SH-SY5Y (cell line): ENCODE measurements at regions not wholly inside any gene's neighbourhood (a gene's known extent, or its start where the extent isn't known, plus 50 kb on each side); places are given as distances from the start of the nearest gene placed in this dataset.

Source experiments
- GATA2 ChIP-seq: IDR thresholded peaks from 2 replicates; pipeline ENCODE4 v1.6.1; 2011; ENCODE audit warnings: mild to moderate bottlenecking, low read depth, low read length
- GATA3 ChIP-seq: IDR thresholded peaks from 2 replicates; pipeline ENCODE4 v1.6.1; 2011; ENCODE audit warnings: low read depth, mild to moderate bottlenecking, low read length, moderate library complexity

- TF ChIP-seq GATA2 (no peak), GATA3 (no peak)
Measured at GRCh38 chr1:4269952-4270570, 370.0 kb upstream of the C1orf174 start.
